SJSA1 (cell line): ENCODE measurements at regions not wholly inside any gene's neighbourhood (a gene's known extent, or its start where the extent isn't known, plus 50 kb on each side); places are given as distances from the start of the nearest gene placed in this dataset.

Source experiments
- DNase-seq, 2 experiments: peaks; one replicate each; pipeline ENCODE4 v3.0.0-alpha.2; 2015 to 2020; ENCODE audit warnings: low spot score in 2 of 2, low read depth in 1 of 2
- H3K27ac ChIP-seq: fragments of 250-450 bp; sonication (Bioruptor Pico); 2 replicates; pipeline ENCODE4 v1.5.1; 2020; ENCODE audit warnings: mild to moderate bottlenecking, moderate library complexity
- H3K27me3 ChIP-seq: fragments of 250-450 bp; sonication (Bioruptor Pico); replicated peaks from 2 replicates; pipeline ENCODE4 v1.5.1; 2020; ENCODE audit warnings: mild to moderate bottlenecking, moderate library complexity
- H3K36me3 ChIP-seq: fragments of 250-450 bp; sonication (Bioruptor Pico); 2 replicates; pipeline ENCODE4 v1.5.1; 2020; ENCODE audit warnings: mild to moderate bottlenecking
- H3K4me1 ChIP-seq: fragments of 250-450 bp; sonication (Bioruptor Pico); replicated peaks from 2 replicates; pipeline ENCODE4 v1.6.1; 2021; ENCODE audit warnings: mild to moderate bottlenecking
- H3K4me3 ChIP-seq: fragments of 250-450 bp; sonication (Bioruptor Pico); 2 replicates; pipeline ENCODE4 v1.5.1; 2020; ENCODE audit warnings: mild to moderate bottlenecking
- H3K9me3 ChIP-seq: fragments of 250-450 bp; sonication (Bioruptor Pico); replicated peaks from 2 replicates; pipeline ENCODE4 v1.5.1; 2020; ENCODE audit warnings: mild to moderate bottlenecking

- H3K27me3 ChIP-seq, result no peaks in the 10 kb centered on the region
- DNase-seq, result no peak
- no peak overlapping the region for H3K27ac ChIP-seq
- H3K9me3 ChIP-seq, result no peaks in the 10 kb centered on the region
- no peaks in the 10 kb centered on the region for H3K36me3 ChIP-seq
- no peak overlapping the region for H3K4me3 ChIP-seq
- no peaks in the 10 kb centered on the region for H3K4me1 ChIP-seq
Measured at GRCh38 chr4:137263206-137263605, 269.1 kb downstream of the PCDH18 start.

DNA sequence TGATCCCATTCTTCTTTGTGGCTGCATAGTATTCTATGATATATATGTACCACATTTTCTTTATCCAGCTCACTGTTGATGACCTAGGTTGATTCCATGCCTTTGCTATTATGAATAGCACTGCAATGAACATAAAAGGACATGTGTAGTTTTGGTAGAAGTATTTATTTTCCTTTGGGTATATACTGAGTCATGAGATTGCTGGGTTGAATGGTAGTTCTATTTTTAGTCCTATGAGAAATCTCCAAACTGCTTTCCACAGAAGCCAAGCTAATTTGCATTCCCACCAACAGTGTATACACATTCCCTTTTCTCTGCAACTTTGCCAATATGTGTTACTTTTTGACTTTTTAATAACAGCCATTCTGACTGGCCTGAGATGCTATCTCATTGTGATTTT is 278.3 kb downstream of the PCDH18 start:
- Histone ChIP-seq H3K9me3 (0 out of 2 replicates have a peak, but pooled peaks cover 2% of the 10 kb centered on the region), H3K4me1 (no peaks in the 10 kb centered on the region), H3K36me3 (no peaks in the 10 kb centered on the region), H3K27ac (no peak overlapping the region), H3K27me3 (no peaks in the 10 kb centered on the region), H3K4me3 (no peak overlapping the region)
- peak in 1 of 2 experiments; percentile 7 for DNase-seq

- Histone ChIP-seq H3K4me1 (no peaks in the 10 kb centered on the region), H3K9me3 (0 out of 2 replicates have a peak, but pooled peaks cover 2% of the 10 kb centered on the region), H3K36me3 (no peaks in the 10 kb centered on the region), H3K27me3 (no peaks in the 10 kb centered on the region), H3K4me3 (no peak overlapping the region), H3K27ac (no peak overlapping the region)
- DNase-seq, result no peak
Measured at GRCh38 chr4:137249112-137249511, 283.2 kb downstream of the PCDH18 start.

DNA sequence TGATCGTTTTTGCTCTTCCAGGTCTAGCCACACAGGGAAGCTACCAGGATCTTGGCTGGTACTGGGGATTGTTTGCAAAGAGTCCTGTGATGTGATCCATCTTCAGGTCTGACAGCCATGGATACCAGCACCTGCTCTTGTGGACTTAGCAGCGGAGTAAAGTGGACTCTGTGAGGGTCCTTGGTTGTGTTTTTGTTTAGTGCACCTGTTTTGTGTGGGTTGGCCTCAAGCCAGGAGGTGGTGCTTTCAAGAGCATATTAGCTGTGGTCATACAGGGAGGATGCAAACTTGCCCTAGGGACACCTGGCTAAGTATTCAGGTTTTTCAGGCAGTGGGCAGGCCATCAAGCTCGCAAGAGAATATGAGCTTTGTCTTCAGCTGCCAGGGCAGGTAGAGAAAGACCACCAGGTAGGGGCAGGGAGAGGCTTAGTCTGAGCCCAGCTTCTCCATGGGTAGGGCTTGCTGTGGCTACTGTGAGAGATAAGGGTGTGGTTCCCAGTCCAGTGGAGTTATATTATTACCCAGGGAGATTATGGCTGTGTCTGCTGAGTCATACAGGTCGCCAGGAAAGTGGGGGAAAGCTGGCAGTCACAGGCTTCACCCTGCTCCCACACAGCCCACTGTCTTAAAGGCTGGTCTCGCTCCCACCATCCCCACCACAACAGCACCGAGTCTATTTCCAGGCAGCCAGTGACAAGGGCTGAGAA is 293.7 kb downstream of the PCDH18 start:
- Histone ChIP-seq H3K4me3 (no peak overlapping the region), H3K36me3 (no peaks in the 10 kb centered on the region), H3K27me3 (no peaks in the 10 kb centered on the region), H3K27ac (no peak overlapping the region), H3K4me1 (no peaks in the 10 kb centered on the region), H3K9me3 (no peaks in the 10 kb centered on the region)
- no peak for DNase-seq

GRCh38 chr4:137226900-137227299 is 305.4 kb downstream of the PCDH18 start:
- Histone ChIP-seq H3K27me3 (no peaks in the 10 kb centered on the region), H3K27ac (no peak overlapping the region), H3K9me3 (no peaks in the 10 kb centered on the region), H3K4me1 (no peaks in the 10 kb centered on the region), H3K36me3 (no peaks in the 10 kb centered on the region), H3K4me3 (no peak overlapping the region)
- no peak for DNase-seq

DNA sequence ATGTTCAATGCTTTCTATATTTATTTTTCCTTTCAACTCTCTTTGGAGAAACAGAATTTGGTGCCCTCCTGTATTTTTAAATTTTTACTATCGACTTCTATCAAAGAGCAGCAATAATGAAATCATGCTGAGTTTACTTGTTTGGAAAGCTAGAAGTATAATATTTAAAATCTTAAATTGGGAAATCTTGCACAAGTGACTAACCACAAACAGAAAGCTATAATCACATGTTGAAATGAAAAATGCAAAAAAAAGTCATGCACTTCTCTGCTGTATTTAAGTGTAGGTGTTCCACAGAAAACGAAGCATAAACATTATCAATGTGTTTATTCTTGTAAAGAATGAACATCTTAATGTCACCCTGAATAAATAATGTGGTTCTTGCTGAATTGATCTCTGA is 306.1 kb downstream of the PCDH18 start:
- no peaks in the 10 kb centered on the region for H3K9me3 ChIP-seq
- no peaks in the 10 kb centered on the region for H3K27me3 ChIP-seq
- H3K4me1 ChIP-seq, result no peaks in the 10 kb centered on the region
- H3K4me3 ChIP-seq, result no peak overlapping the region
- H3K27ac ChIP-seq, result no peak overlapping the region
- DNase-seq, result no peak
- H3K36me3 ChIP-seq, result no peaks in the 10 kb centered on the region

- Histone ChIP-seq H3K36me3 (no peaks in the 10 kb centered on the region), H3K9me3 (no peaks in the 10 kb centered on the region), H3K27ac (no peak overlapping the region), H3K27me3 (no peaks in the 10 kb centered on the region), H3K4me1 (no peaks in the 10 kb centered on the region), H3K4me3 (no peak overlapping the region)
- DNase-seq, result no peak
Measured at GRCh38 chr4:137213372-137214173, 318.7 kb downstream of the PCDH18 start.

GRCh38 chr4:137212601-137213000 is 319.7 kb downstream of the PCDH18 start:
- no peak overlapping the region for H3K4me3 ChIP-seq
- no peaks in the 10 kb centered on the region for H3K4me1 ChIP-seq
- no peak overlapping the region for H3K27ac ChIP-seq
- H3K36me3 ChIP-seq, result no peaks in the 10 kb centered on the region
- no peaks in the 10 kb centered on the region for H3K27me3 ChIP-seq
- no peaks in the 10 kb centered on the region for H3K9me3 ChIP-seq
- no peak for DNase-seq

DNA sequence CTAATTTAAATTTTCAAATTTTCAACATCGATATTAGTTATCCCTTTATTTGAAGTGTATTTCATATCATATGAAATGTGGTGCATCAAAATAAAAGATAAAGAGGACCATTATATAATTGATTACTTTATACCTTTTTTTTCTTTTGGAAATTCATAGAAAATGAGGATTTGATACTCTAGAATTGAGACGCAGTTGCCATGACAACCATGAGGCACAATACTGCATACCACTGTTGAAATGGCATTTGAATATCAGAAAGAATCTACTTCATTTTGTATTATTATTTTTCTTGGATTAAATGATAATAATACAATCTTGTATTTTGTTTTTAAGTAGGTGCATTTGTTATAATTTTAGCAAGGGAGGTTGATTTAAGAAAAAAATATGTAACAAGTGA is 323.1 kb downstream of the PCDH18 start:
- no peaks in the 10 kb centered on the region for H3K9me3 ChIP-seq
- no peak overlapping the region for H3K27ac ChIP-seq
- no peak for DNase-seq
- no peak overlapping the region for H3K4me3 ChIP-seq
- H3K27me3 ChIP-seq, result no peaks in the 10 kb centered on the region
- no peaks in the 10 kb centered on the region for H3K36me3 ChIP-seq
- H3K4me1 ChIP-seq, result no peaks in the 10 kb centered on the region

GRCh38 chr4:137206781-137207180 is 325.5 kb downstream of the PCDH18 start:
- Histone ChIP-seq H3K4me3 (no peak overlapping the region), H3K27me3 (no peaks in the 10 kb centered on the region), H3K4me1 (no peaks in the 10 kb centered on the region), H3K36me3 (no peaks in the 10 kb centered on the region), H3K9me3 (no peaks in the 10 kb centered on the region), H3K27ac (no peak overlapping the region)
- no peak for DNase-seq

DNA sequence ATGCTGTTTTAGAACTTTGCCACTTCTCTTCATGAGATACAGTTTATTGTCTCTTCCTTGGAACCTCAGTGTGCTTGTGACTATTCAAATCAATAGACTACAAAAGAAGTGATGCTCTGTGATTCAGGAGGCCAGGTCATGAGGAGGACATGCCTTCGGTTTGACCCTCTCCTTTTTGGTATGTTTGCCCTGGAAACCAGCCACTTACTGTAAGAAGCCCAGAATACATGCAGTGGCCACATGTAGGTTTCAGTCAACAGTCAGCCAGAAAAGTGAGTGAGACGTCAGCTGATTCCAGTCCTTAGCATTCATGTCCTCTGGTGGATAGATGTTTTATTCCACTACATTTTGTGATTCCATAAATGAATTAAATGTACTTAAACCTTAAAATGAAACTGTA is 328.7 kb downstream of the PCDH18 start:
- DNase-seq, result no peak

DNA sequence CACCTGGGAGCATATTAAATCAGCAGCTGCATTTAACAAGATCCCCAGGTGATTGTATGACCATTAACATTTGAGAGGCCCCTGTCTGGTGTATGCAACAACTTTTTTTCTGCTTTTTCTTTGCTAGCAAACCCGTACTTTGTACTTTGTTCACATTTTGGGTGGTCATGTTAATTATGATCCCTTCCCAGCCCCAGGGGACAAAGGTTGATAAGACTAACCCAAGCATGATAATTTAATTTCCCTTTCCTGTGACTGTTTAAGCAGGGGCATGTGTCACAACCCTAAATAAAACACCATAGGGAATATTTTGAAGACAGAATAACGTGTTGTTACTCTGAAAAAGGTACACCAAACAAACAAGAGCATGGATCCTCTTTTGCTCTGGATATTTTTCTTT is 332.0 kb downstream of the PCDH18 start:
- H3K27ac ChIP-seq, result no peak overlapping the region
- no peak overlapping the region for H3K4me3 ChIP-seq
- no peaks in the 10 kb centered on the region for H3K4me1 ChIP-seq
- no peaks in the 10 kb centered on the region for H3K9me3 ChIP-seq
- DNase-seq, result no peak
- H3K36me3 ChIP-seq, result no peaks in the 10 kb centered on the region
- H3K27me3 ChIP-seq, result no peaks in the 10 kb centered on the region

More for the DNA sequence above, 328.7 kb downstream of the PCDH18 start:
- no peak overlapping the region for H3K4me3 ChIP-seq
- H3K9me3 ChIP-seq, result no peaks in the 10 kb centered on the region
- no peaks in the 10 kb centered on the region for H3K4me1 ChIP-seq
- H3K27ac ChIP-seq, result no peak overlapping the region
- H3K27me3 ChIP-seq, result no peaks in the 10 kb centered on the region
- no peaks in the 10 kb centered on the region for H3K36me3 ChIP-seq

DNA sequence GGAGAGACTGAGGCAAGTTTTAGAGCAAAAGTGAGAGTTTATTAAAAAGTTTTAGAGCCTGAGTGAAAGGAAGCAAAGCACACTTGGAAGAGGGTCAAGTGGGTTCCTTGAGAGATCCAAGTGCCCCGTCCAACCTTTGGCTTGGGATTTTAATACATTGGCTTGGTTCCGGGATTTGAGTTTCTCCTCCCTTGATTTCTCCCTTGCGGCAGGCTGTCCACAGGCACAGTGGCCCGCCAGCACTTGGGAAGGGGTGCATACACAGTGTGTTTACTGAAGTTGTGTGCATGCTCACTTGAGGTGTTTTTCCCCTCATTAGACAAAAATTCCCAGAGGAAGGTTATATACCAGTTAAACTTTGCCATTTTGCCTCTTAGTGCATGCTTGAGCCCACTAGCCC is 333.5 kb downstream of the PCDH18 start:
- H3K4me3 ChIP-seq, result no peak overlapping the region
- no peaks in the 10 kb centered on the region for H3K9me3 ChIP-seq
- H3K27me3 ChIP-seq, result no peaks in the 10 kb centered on the region
- H3K4me1 ChIP-seq, result no peaks in the 10 kb centered on the region
- DNase-seq, result no peak
- no peaks in the 10 kb centered on the region for H3K36me3 ChIP-seq
- H3K27ac ChIP-seq, result no peak overlapping the region

- no peak overlapping the region for H3K4me3 ChIP-seq
- H3K9me3 ChIP-seq, result no peaks in the 10 kb centered on the region
- no peak for DNase-seq
- no peaks in the 10 kb centered on the region for H3K36me3 ChIP-seq
- H3K27me3 ChIP-seq, result no peaks in the 10 kb centered on the region
- H3K4me1 ChIP-seq, result no peaks in the 10 kb centered on the region
- H3K27ac ChIP-seq, result no peak overlapping the region
Measured at GRCh38 chr4:137194670-137195069, 337.6 kb downstream of the PCDH18 start.
